PC-9 (cell line): ENCODE measurements at regions not wholly inside any gene's neighbourhood (a gene's known extent, or its start where the extent isn't known, plus 50 kb on each side); places are given as distances from the start of the nearest gene placed in this dataset.

Experiments used
- BruUV-seq: library from RNA; stranded (reverse); fragments of 400-500 nt; replicated peaks from 2 replicates; lab custom pipeline; 2021; lab: Mats Ljungman, UMichigan
- CTCF ChIA-PET: fragments of 300-600 bp; sonication (Branson Sonifier 250); formaldehyde crosslinking; loops from one replicate; lab custom pipeline; 2022; ENCODE audit warnings: antibody characterized with exemption; lab: Charles Lee
- POLR2A ChIA-PET: fragments of 300-600 bp; sonication (Branson Sonifier 250); formaldehyde crosslinking; loops from one replicate; lab custom pipeline; 2022; ENCODE audit warnings: antibody characterized with exemption; ENCODE audit not compliant: unreplicated experiment; lab: Charles Lee
- DNase-seq, 2 experiments: peaks; one replicate each; pipeline versions ENCODE4 v3.0.0 to v3.0.0-alpha.2; 2015 to 2022; ENCODE audit warnings: mixed read lengths in 1 of 2
- H2AFZ ChIP-seq: fragments of 200-600 bp; sonication (generic); 2 replicates; pipeline ENCODE4 v1.8.1; 2017; ENCODE audit warnings: antibody characterized with exemption
- H3F3A ChIP-seq: fragments of 200-600 bp; sonication (generic); 2 replicates; pipeline ENCODE4 v1.8.1; 2017; ENCODE audit warnings: antibody characterized with exemption, mild to moderate bottlenecking, low read depth; ENCODE audit not compliant: insufficient read depth
- H3K27ac ChIP-seq: fragments of 200-600 bp; sonication (generic); 2 replicates; pipeline ENCODE4 v1.6.1; 2016; ENCODE audit warnings: mixed run types
- H3K27me3 ChIP-seq: fragments of 200-600 bp; sonication (generic); 2 replicates; pipeline ENCODE4 v1.6.1; 2016; ENCODE audit warnings: low read depth, mixed run types; ENCODE audit not compliant: insufficient read depth
- H3K36me3 ChIP-seq: fragments of 200-600 bp; sonication (generic); 2 replicates; pipeline ENCODE4 v1.6.1; 2016; ENCODE audit warnings: low read depth, mixed run types
- H3K4me1 ChIP-seq: fragments of 200-600 bp; sonication (generic); replicated peaks from 2 replicates; pipeline ENCODE4 v1.6.1; 2016; ENCODE audit warnings: mixed run types; ENCODE audit not compliant: insufficient read depth
- H3K4me2 ChIP-seq: fragments of 200-600 bp; sonication (generic); 2 replicates; pipeline ENCODE4 v1.6.1; 2017; ENCODE audit warnings: mixed run types
- H3K4me3 ChIP-seq: fragments of 200-600 bp; sonication (generic); 2 replicates; pipeline ENCODE4 v1.6.1; 2016; ENCODE audit warnings: mixed run types
- H3K79me2 ChIP-seq: fragments of 200-600 bp; sonication (generic); 2 replicates; pipeline ENCODE4 v1.6.1; 2017; ENCODE audit warnings: low read depth, mixed run types
- H3K9me2 ChIP-seq: fragments of 200-600 bp; sonication (generic); 2 replicates; pipeline ENCODE4 v1.8.1; 2017; ENCODE audit warnings: mild to moderate bottlenecking; ENCODE audit not compliant: insufficient read depth
- H3K9me3 ChIP-seq: fragments of 200-600 bp; sonication (generic); 2 replicates; pipeline ENCODE4 v1.8.1; 2016; ENCODE audit warnings: low read depth; ENCODE audit not compliant: insufficient read depth
- H4K20me1 ChIP-seq: fragments of 200-600 bp; sonication (generic); 2 replicates; pipeline ENCODE4 v1.8.1; 2017; ENCODE audit not compliant: insufficient read depth
- EZH2 ChIP-seq: fragments of 200-600 bp; sonication (generic); IDR thresholded peaks from 2 replicates; pipeline ENCODE4 v1.8.0; 2017; ENCODE audit warnings: antibody characterized with exemption, low read depth
- intact Hi-C: fragments of 100-400 bp; cut with micrococcal nuclease; formaldehyde crosslinking; loops from one replicate; pipeline ENCODE4 v1.10.0; 2022; ENCODE audit not compliant: unreplicated experiment
- TF ChIP-seq, protein P1 (sequence below): fragments of 200-600 bp; sonication (generic); conservative IDR thresholded peaks from 2 replicates; pipeline ENCODE4 v1.6.1; 2017; ENCODE audit warnings: mixed run types, antibody characterized with exemption, mild to moderate bottlenecking, moderate library complexity

GRCh38 chr9:95775191-95775590, 100.3 kb upstream of the ERCC6L2 start:
- no peak for TF ChIP-seq EZH2
- TF ChIP-seq, protein P1, sequence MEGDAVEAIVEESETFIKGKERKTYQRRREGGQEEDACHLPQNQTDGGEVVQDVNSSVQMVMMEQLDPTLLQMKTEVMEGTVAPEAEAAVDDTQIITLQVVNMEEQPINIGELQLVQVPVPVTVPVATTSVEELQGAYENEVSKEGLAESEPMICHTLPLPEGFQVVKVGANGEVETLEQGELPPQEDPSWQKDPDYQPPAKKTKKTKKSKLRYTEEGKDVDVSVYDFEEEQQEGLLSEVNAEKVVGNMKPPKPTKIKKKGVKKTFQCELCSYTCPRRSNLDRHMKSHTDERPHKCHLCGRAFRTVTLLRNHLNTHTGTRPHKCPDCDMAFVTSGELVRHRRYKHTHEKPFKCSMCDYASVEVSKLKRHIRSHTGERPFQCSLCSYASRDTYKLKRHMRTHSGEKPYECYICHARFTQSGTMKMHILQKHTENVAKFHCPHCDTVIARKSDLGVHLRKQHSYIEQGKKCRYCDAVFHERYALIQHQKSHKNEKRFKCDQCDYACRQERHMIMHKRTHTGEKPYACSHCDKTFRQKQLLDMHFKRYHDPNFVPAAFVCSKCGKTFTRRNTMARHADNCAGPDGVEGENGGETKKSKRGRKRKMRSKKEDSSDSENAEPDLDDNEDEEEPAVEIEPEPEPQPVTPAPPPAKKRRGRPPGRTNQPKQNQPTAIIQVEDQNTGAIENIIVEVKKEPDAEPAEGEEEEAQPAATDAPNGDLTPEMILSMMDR: no peak
- no peak for DNase-seq
- intact Hi-C loops: no loop called here
- Histone ChIP-seq H3K27me3 (peaks cover 27% of the 10 kb centered on the region; the same call in 1 of the 2 replicates), H3K4me2 (no peak overlapping the region), H3K79me2 (no peaks in the 10 kb centered on the region), H2AFZ (no peak overlapping the region), H3K4me3 (no peak overlapping the region), H3F3A (no peaks in the 10 kb centered on the region), H3K9me2 (no peaks in the 10 kb centered on the region), H3K9me3 (no peaks in the 10 kb centered on the region), H3K4me1 (no peaks in the 10 kb centered on the region), H3K36me3 (no peaks in the 10 kb centered on the region), H4K20me1 (no peaks in the 10 kb centered on the region), H3K27ac (no peak overlapping the region)
- ChIA-PET POLR2A (no interaction called here), CTCF (no interaction called here)
- no TSS peak for BruUV-seq

GRCh38 chr9:95773053-95773418, 102.5 kb upstream of the ERCC6L2 start:
- Histone ChIP-seq H3K4me1 (no peaks in the 10 kb centered on the region), H2AFZ (no peak overlapping the region), H3K36me3 (no peaks in the 10 kb centered on the region), H3K9me3 (no peaks in the 10 kb centered on the region), H4K20me1 (no peaks in the 10 kb centered on the region), H3K27ac (no peak overlapping the region), H3K4me2 (no peak overlapping the region), H3F3A (no peaks in the 10 kb centered on the region), H3K9me2 (no peaks in the 10 kb centered on the region), H3K79me2 (no peaks in the 10 kb centered on the region), H3K27me3 (peaks cover 23% of the 10 kb centered on the region; the same call in 1 of the 2 replicates), H3K4me3 (no peak overlapping the region)
- TF ChIP-seq EZH2: no peak
- TF ChIP-seq, protein P1: no peak
- no TSS peak for BruUV-seq
- DNase-seq: no peak
- CTCF ChIA-PET: no interaction called here
- POLR2A ChIA-PET: no interaction called here
- intact Hi-C loops: no loop called here

GRCh38 chr9:95772320-95773052, 103.0 kb upstream of the ERCC6L2 start:
- no peaks in the 10 kb centered on the region for H4K20me1 ChIP-seq
- DNase-seq: no peak
- H3K4me3 ChIP-seq: no peak overlapping the region
- H3K4me1 ChIP-seq: no peaks in the 10 kb centered on the region
- no peak for TF ChIP-seq EZH2
- TF ChIP-seq, protein P1: no peak
- ChIA-PET POLR2A (no interaction called here), CTCF (no interaction called here)
- no peaks in the 10 kb centered on the region for H3K9me3 ChIP-seq
- H3K79me2 ChIP-seq: no peaks in the 10 kb centered on the region
- H2AFZ ChIP-seq: no peak overlapping the region
- no peaks in the 10 kb centered on the region for H3K36me3 ChIP-seq
- H3F3A ChIP-seq: no peaks in the 10 kb centered on the region
- intact Hi-C loops: no loop called here
- no TSS peak for BruUV-seq
- no peaks in the 10 kb centered on the region for H3K9me2 ChIP-seq
- H3K27ac ChIP-seq: no peak overlapping the region
- no peak overlapping the region for H3K4me2 ChIP-seq
- H3K27me3 ChIP-seq: peaks cover 23% of the 10 kb centered on the region; the same call in 1 of the 2 replicates
